ENCODE measurements at regions not wholly inside any gene's neighbourhood (a gene's known extent, or its start where the extent isn't known, plus 50 kb on each side); places are given as distances from the start of the nearest gene placed in this dataset.

DNA sequence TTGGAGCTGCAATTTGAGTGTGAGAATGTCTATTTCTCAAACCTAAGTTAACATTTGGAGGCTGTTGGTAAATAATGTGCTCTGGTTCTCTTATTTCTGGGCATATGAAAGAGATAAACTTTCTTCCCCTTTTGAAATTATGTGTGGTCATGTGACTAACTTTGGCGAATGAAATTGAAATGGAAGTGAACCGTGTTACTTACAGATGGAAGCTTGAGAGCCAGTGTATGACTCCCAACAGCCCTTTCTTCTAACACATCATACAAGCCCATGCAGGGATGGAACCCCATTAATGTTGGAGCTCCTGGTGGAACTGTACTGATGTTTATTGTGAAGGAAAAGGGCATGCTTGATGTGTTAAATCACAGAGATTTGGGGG lies 725.8 kb downstream of the TSN start:
- DNase-seq = no peak
- Histone ChIP-seq H3K36me3 (no peaks in the 10 kb centered on the region), H3K4me3 (no peak overlapping the region), H3K27ac (no peak overlapping the region), H3K9me3 (no peaks in the 10 kb centered on the region), H3K27me3 (no peaks in the 10 kb centered on the region), H3K4me1 (no peaks in the 10 kb centered on the region)
- 82 to 93% methylated on average over 2 of the region's 2 CpGs for WGBS, 2 donors
- no peak for TF ChIP-seq POLR2A (IDR thresholded peaks at IDR 0.05)
- intact Hi-C loops (cut with DNase I) = no loop called here

DNA sequence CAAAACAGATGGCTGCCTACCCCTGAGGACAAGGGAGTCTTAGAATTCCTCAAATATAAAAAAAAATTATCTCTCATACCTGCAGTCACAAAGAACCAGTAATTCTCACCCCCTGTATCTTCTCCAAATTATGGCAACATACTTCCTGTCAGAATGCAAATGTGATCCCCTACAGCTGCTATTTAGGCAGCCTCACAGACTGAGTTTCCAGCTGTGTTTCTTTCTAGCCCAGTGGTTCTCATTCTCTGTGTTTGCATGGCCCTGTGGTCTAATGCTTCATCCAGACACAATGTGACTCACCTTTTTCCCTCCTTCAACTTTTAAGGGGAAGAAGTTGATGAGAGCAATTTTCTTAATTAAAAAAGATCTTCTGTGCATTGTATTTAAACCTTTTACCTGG lies 726.3 kb downstream of the TSN start:
- TF ChIP-seq, protein P1, sequence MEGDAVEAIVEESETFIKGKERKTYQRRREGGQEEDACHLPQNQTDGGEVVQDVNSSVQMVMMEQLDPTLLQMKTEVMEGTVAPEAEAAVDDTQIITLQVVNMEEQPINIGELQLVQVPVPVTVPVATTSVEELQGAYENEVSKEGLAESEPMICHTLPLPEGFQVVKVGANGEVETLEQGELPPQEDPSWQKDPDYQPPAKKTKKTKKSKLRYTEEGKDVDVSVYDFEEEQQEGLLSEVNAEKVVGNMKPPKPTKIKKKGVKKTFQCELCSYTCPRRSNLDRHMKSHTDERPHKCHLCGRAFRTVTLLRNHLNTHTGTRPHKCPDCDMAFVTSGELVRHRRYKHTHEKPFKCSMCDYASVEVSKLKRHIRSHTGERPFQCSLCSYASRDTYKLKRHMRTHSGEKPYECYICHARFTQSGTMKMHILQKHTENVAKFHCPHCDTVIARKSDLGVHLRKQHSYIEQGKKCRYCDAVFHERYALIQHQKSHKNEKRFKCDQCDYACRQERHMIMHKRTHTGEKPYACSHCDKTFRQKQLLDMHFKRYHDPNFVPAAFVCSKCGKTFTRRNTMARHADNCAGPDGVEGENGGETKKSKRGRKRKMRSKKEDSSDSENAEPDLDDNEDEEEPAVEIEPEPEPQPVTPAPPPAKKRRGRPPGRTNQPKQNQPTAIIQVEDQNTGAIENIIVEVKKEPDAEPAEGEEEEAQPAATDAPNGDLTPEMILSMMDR (IDR thresholded peaks at IDR 0.05) = no peak
- TF ChIP-seq POLR2A (IDR thresholded peaks at IDR 0.05) = no peak
- H3K4me3 ChIP-seq = no peak overlapping the region
- H3K4me1 ChIP-seq = no peaks in the 10 kb centered on the region
- no peaks in the 10 kb centered on the region for H3K27me3 ChIP-seq
- DNase-seq = no peak
- intact Hi-C loops (cut with DNase I) = no loop called here
- no peaks in the 10 kb centered on the region for H3K36me3 ChIP-seq
- no peaks in the 10 kb centered on the region for H3K9me3 ChIP-seq
- H3K27ac ChIP-seq = no peak overlapping the region

DNA sequence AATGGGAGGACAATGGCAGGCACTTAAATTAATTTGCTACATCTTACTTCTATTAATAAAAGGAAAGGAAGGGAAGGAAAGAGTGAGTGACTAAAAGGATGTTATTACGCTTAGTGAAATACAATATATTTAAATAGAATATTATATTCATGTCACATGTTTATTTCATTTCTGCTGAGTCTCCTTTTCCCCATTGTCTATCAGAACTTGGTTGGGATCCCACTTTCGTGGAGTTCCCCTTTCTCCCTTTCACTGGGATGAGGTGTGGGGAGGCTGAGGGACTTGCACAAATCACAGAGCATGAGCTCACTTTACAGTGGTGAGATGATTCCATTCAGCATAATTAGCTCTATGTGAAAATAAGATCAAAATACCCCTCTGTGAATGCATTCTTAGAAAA lies 730.6 kb downstream of the TSN start:
- Histone ChIP-seq H3K9me3 (no peaks in the 10 kb centered on the region), H3K36me3 (no peaks in the 10 kb centered on the region), H3K27me3 (no peaks in the 10 kb centered on the region), H3K27ac (no peak overlapping the region), H3K4me3 (no peak overlapping the region), H3K4me1 (no peaks in the 10 kb centered on the region)
- WGBS, 2 donors = 54 to 60% methylated on average over 2 of the region's 2 CpGs
- TF ChIP-seq, protein P1 (IDR thresholded peaks at IDR 0.05) = no peak
- TF ChIP-seq POLR2A (IDR thresholded peaks at IDR 0.05) = no peak
- DNase-seq = no peak
- intact Hi-C loops (cut with DNase I) = no loop called here

DNA sequence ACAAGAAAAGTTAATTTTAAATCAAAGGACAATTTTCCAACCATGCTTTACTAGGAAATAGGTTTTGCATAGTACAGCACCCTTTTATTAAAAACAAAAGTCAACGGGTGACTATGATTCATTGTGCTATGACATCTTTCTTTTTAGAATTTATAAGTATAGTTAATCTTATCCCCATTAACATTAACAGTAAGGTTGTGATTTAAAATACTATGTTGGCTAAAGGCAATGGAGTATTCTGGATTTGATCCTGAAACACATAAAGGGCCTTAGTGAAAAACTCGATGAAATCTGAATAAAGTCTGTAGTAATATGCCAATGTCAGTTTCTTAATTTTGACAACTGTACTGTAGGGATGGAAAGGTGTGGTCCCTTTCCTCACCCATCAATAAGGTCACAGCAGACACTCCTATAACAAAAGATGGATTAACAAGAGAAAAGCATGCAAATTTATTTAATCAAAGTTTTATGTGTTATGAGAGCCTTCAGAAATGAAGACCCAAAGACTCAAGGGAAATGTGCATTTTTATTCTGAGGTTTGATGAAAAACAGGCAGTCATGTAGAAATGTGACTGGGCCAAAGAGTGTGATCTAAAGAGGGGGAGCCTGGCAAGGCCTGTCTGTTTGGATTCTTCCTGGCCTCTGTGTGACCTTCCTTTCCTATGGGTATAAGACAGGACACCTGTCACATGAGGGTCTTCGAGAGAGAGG lies 731.4 kb downstream of the TSN start:
- Histone ChIP-seq H3K4me3 (no peak overlapping the region), H3K27me3 (no peaks in the 10 kb centered on the region), H3K27ac (no peak overlapping the region), H3K9me3 (no peaks in the 10 kb centered on the region), H3K4me1 (no peaks in the 10 kb centered on the region), H3K36me3 (no peaks in the 10 kb centered on the region)
- no peak for DNase-seq
- no peak for TF ChIP-seq POLR2A (IDR thresholded peaks at IDR 0.05)
- TF ChIP-seq, protein P1 (IDR thresholded peaks at IDR 0.05) = no peak
- 47 to 56% methylated on average over 3 of the region's 3 CpGs for WGBS, 2 donors
- intact Hi-C loops (cut with DNase I) = no loop called here

DNA sequence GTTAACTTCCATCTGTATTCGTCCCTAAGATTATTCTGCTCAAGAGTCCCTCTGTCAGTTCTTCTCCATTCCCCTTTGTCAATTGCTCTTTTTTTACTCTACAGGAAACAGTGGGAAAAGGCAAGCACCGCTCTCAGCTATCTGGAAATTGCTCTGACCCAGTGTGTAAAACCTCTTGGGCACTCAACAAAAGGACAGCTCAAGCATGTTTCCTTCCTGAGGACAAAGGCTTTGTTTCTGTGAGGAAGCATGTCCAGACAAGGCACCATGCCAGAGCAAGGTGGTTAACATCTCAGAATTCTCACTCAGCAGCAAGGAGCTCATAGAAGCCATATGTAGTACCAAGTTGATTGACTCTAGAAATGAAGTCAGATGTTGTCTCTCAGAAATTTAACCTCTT lies 735.6 kb downstream of the TSN start:
- Histone ChIP-seq H3K4me3 (no peak overlapping the region), H3K36me3 (no peaks in the 10 kb centered on the region), H3K4me1 (no peaks in the 10 kb centered on the region), H3K27me3 (no peaks in the 10 kb centered on the region), H3K27ac (no peak overlapping the region), H3K9me3 (no peaks in the 10 kb centered on the region)
- DNase-seq = no peak
- TF ChIP-seq, protein P1 (IDR thresholded peaks at IDR 0.05) = no peak
- no peak for TF ChIP-seq POLR2A (IDR thresholded peaks at IDR 0.05)
- intact Hi-C loops (cut with DNase I) = no loop called here
- 33 to 75% methylated on average over 2 of the region's 2 CpGs for WGBS, 2 donors

Measured in esophagus squamous epithelium (tissue), 5 donors.